ENCODE measurements at regions not wholly inside any gene's neighbourhood (a gene's known extent, or its start where the extent isn't known, plus 50 kb on each side); places are given as distances from the start of the nearest gene placed in this dataset.
A peak's percentile ranks its signal among the peaks of the same experiment; 100 is the strongest.

GRCh38 chr2:133836691-133837345, 268.6 kb upstream of the NCKAP5 start:
- ATAC-seq (replicated peaks in 1 of 2) (no peak), DNase-seq (no peak)
- Mint-ChIP-seq H3K27ac (no peak overlapping the region), H3K36me3 (ENCODE audit: insufficient read depth in 2 of 2) (no peaks in the 10 kb centered on the region), H3K4me3 (no peak overlapping the region), H3K4me1 (ENCODE audit: low read depth) (no peaks in the 10 kb centered on the region), H3K9me3 (no peaks in the 10 kb centered on the region), H3K27me3 (ENCODE audit: low read depth) (no peaks in the 10 kb centered on the region)

DNA sequence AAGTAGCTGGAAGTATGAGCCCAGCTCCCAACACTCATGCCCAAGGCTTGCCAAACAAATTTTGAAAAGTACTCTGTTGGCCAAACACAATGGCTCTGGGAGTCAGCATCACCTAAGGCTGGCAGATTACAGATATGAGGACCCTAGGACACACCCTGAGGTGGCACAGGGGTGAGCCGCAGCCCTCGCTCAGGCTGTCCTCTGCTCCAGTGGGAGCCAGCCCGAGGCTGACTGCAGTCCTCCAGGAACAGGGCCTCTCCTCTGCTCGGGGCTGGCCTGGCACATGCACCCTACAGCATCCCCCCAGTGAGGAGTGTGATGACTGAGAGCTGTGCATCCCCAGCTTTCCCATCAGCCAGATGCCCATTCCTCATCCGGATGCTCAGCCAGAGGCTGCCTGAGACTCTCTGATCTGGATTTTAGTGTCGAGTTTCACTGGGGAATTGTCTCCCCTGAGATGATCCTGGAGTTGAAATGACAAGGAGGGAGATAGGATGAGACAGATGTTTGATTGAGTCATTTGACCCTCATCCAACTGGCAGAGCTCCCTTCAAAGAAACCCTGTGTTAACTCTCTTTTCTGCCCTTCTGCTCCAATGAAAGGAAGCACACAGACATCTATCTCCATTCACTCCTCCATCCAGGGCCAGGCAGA, 269.3 kb upstream of the NCKAP5 start:
- ATAC-seq (replicated peaks in 1 of 2) = no peak
- H3K36me3 Mint-ChIP-seq (ENCODE audit: insufficient read depth in 2 of 2) = no peaks in the 10 kb centered on the region
- H3K27ac Mint-ChIP-seq = no peak overlapping the region
- H3K27me3 Mint-ChIP-seq (ENCODE audit: low read depth) = no peaks in the 10 kb centered on the region
- H3K4me3 Mint-ChIP-seq = no peak overlapping the region
- H3K4me1 Mint-ChIP-seq (ENCODE audit: low read depth) = no peaks in the 10 kb centered on the region
- DNase-seq = no peak
- no peaks in the 10 kb centered on the region for H3K9me3 Mint-ChIP-seq

DNA sequence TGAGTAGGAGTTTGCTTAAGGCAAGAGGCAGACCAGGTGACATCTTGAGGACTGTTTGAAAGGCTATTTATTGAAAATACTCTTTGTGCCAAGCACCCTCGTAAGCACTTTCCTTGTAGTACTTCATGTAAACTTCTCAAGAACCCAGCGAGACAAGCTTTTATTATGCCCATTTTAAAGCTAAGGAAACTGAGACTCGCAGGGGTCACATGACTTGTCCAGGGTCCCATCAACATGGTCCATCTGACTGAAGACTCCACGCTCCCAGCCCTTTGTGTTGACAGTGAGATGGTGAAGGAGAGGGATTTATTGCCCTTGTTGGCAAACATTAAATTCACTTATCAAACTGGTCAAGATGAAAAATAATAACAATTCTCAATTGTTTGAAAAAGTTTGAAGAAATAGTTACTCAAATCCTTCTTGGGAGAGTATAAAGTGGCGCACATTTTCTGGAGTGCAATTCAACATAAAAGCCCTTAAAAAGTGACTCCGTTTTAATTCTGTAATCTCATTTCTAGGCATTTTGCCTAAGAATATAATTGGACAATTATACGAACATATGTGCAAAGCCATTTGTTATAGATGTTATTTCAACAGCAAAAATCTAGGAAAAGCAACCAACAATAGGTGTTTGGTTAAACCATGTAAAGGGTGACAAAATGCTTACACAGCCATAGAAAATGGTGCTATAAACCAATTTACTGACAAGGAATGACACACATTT, 270.5 kb upstream of the NCKAP5 start:
- H3K27ac Mint-ChIP-seq = no peak overlapping the region
- DNase-seq = no peak
- H3K27me3 Mint-ChIP-seq (ENCODE audit: low read depth) = no peaks in the 10 kb centered on the region
- no peak for ATAC-seq (replicated peaks in 1 of 2)
- no peaks in the 10 kb centered on the region for H3K9me3 Mint-ChIP-seq
- no peak overlapping the region for H3K4me3 Mint-ChIP-seq
- H3K36me3 Mint-ChIP-seq (ENCODE audit: insufficient read depth in 2 of 2) = no peaks in the 10 kb centered on the region
- no peaks in the 10 kb centered on the region for H3K4me1 Mint-ChIP-seq (ENCODE audit: low read depth)

- ATAC-seq (replicated peaks in 1 of 2) = no peak
- DNase-seq = no peak
- Mint-ChIP-seq H3K27ac (no peak overlapping the region), H3K27me3 (ENCODE audit: low read depth) (no peaks in the 10 kb centered on the region), H3K9me3 (no peaks in the 10 kb centered on the region), H3K4me1 (ENCODE audit: low read depth) (no peaks in the 10 kb centered on the region), H3K4me3 (no peak overlapping the region), H3K36me3 (ENCODE audit: insufficient read depth in 2 of 2) (no peaks in the 10 kb centered on the region)
These were observed 271.4 kb upstream of the NCKAP5 start for GRCh38 chr2:133839677-133840076.

GRCh38 chr2:133840761-133841160, 272.5 kb upstream of the NCKAP5 start:
- no peak overlapping the region for H3K4me3 Mint-ChIP-seq
- no peak for DNase-seq
- no peaks in the 10 kb centered on the region for H3K9me3 Mint-ChIP-seq
- no peaks in the 10 kb centered on the region for H3K36me3 Mint-ChIP-seq (ENCODE audit: insufficient read depth in 2 of 2)
- H3K27ac Mint-ChIP-seq = no peak overlapping the region
- no peaks in the 10 kb centered on the region for H3K4me1 Mint-ChIP-seq (ENCODE audit: low read depth)
- peaks cover 7% of the 10 kb centered on the region for H3K27me3 Mint-ChIP-seq (ENCODE audit: low read depth)
- no peak for ATAC-seq (replicated peaks in 1 of 2)

DNA sequence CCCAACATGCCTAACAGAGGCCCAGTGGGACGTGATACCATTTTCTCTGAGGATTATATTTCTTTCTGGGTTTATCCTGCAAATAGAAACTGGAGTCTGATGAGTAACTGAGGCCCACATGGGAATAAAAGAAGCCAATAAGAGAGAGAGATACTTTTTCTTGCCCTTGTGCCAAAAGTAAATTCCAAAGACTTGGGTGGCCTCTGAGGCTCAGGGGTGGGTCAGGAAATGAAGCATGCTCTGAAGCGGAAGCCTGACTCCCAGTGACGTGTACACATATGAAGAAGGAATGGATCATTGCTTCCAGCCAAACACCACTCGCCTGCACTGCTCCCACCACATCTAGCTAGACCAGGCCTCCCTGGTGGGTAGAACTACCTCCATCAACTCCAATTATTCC, 273.6 kb upstream of the NCKAP5 start:
- ATAC-seq (replicated peaks in 1 of 2) (no peak), DNase-seq (no peak)
- Mint-ChIP-seq H3K27ac (no peak overlapping the region), H3K9me3 (no peaks in the 10 kb centered on the region), H3K4me1 (ENCODE audit: low read depth) (no peaks in the 10 kb centered on the region), H3K36me3 (ENCODE audit: insufficient read depth in 2 of 2) (no peaks in the 10 kb centered on the region), H3K27me3 (ENCODE audit: low read depth) (peaks cover 7% of the 10 kb centered on the region), H3K4me3 (no peak overlapping the region)

GRCh38 chr2:133842446-133842845, 274.2 kb upstream of the NCKAP5 start:
- DNase-seq = no peak
- no peaks in the 10 kb centered on the region for H3K4me1 Mint-ChIP-seq (ENCODE audit: low read depth)
- no peaks in the 10 kb centered on the region for H3K9me3 Mint-ChIP-seq
- peaks cover 9% of the 10 kb centered on the region for H3K27me3 Mint-ChIP-seq (ENCODE audit: low read depth)
- no peak overlapping the region for H3K27ac Mint-ChIP-seq
- H3K4me3 Mint-ChIP-seq = no peak overlapping the region
- no peaks in the 10 kb centered on the region for H3K36me3 Mint-ChIP-seq (ENCODE audit: insufficient read depth in 2 of 2)
- no peak for ATAC-seq (replicated peaks in 1 of 2)

- Mint-ChIP-seq H3K4me3 (no peak overlapping the region), H3K27ac (no peak overlapping the region), H3K27me3 (ENCODE audit: low read depth) (peaks cover 12% of the 10 kb centered on the region), H3K36me3 (ENCODE audit: insufficient read depth in 2 of 2) (no peaks in the 10 kb centered on the region), H3K4me1 (ENCODE audit: low read depth) (no peaks in the 10 kb centered on the region), H3K9me3 (no peaks in the 10 kb centered on the region)
- ATAC-seq (replicated peaks in 1 of 2) (no peak), DNase-seq (no peak)
These were observed 274.8 kb upstream of the NCKAP5 start for GRCh38 chr2:133843091-133843490.

DNA sequence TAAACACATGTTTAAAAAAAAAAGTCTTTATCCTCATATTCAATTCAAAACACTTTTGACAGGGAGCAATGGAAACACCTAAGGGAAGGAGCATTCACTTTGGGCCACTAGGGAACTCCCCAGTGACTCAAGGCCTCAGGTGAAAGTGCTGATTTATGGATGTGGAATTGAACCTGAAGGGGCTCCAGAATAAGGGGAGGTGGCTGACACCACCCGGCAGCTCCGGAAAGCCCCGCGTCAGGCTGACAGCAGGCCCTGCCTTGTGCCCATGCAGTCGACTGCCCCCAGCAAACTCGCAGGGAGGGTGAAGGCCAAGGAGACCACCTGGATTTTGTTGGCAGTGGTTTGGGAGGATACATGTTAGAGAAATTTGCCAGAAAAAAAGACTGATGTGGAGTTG, 275.3 kb upstream of the NCKAP5 start:
- no peak for DNase-seq
- no peak for ATAC-seq (replicated peaks in 1 of 2)
- no peaks in the 10 kb centered on the region for H3K36me3 Mint-ChIP-seq (ENCODE audit: insufficient read depth in 2 of 2)
- H3K4me1 Mint-ChIP-seq (ENCODE audit: low read depth) = no peaks in the 10 kb centered on the region
- H3K9me3 Mint-ChIP-seq = no peaks in the 10 kb centered on the region
- no peak overlapping the region for H3K4me3 Mint-ChIP-seq
- H3K27ac Mint-ChIP-seq = no peak overlapping the region
- H3K27me3 Mint-ChIP-seq (ENCODE audit: low read depth) = peaks cover 12% of the 10 kb centered on the region

- DNase-seq (peak; percentile 48 to 57), ATAC-seq (replicated peaks in 1 of 2) (peak; percentile 44 to 47)
- Mint-ChIP-seq H3K4me3 (no peak overlapping the region), H3K9me3 (no peaks in the 10 kb centered on the region), H3K4me1 (ENCODE audit: low read depth) (no peaks in the 10 kb centered on the region), H3K27ac (no peak overlapping the region), H3K36me3 (ENCODE audit: insufficient read depth in 2 of 2) (no peaks in the 10 kb centered on the region), H3K27me3 (ENCODE audit: low read depth) (peaks cover 14% of the 10 kb centered on the region)
These were observed 276.1 kb upstream of the NCKAP5 start for GRCh38 chr2:133844214-133844892.

DNA sequence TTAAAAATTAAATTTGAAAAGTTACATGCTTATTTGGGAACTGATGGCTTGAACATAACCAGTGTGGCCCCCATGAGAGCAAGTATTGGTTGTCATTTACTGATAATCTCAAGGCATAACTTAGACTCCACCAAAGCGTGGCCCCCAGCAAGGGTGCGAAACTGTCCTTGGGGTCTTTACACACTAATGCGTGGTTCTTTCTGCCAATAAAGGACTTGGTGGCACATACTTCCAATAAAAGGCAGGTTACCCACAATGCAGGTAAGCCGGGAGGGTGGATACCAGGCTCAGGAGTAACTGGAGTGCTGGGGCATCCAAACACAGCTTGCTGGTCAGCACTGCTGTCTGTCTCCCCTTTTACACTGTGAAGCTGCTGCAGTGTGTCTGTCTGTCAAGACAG, 278.2 kb upstream of the NCKAP5 start:
- Mint-ChIP-seq H3K4me3 (no peak overlapping the region), H3K27ac (no peak overlapping the region), H3K9me3 (no peaks in the 10 kb centered on the region), H3K4me1 (ENCODE audit: low read depth) (no peaks in the 10 kb centered on the region), H3K27me3 (ENCODE audit: low read depth) (peaks cover 17% of the 10 kb centered on the region), H3K36me3 (ENCODE audit: insufficient read depth in 2 of 2) (no peaks in the 10 kb centered on the region)
- DNase-seq = no peak
- ATAC-seq (replicated peaks in 1 of 2) = no peak

DNA sequence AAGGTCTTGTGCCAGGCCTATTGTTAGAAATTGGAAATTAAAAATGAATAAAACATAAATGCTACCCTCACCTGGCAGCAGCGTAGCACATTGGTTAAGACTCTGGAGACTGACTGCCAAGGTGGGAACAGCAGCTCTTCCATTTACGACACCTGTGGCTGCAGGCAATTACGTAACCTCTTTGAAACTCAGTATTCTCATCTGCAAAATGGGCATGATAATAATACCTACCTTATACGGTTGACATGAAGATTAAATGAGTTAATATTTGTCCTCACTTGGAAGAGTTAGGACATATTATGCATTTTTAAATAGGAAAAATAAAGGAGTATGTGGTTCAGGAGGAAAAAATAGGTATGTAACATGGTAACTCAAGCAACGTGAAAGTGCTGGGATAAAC, 279.3 kb upstream of the NCKAP5 start:
- Mint-ChIP-seq H3K27ac (no peak overlapping the region), H3K36me3 (ENCODE audit: insufficient read depth in 2 of 2) (no peaks in the 10 kb centered on the region), H3K27me3 (ENCODE audit: low read depth) (peaks cover 17% of the 10 kb centered on the region), H3K9me3 (no peaks in the 10 kb centered on the region), H3K4me3 (no peak overlapping the region), H3K4me1 (ENCODE audit: low read depth) (no peaks in the 10 kb centered on the region)
- ATAC-seq (replicated peaks in 1 of 2) = no peak
- no peak for DNase-seq

- H3K27ac Mint-ChIP-seq = no peak overlapping the region
- no peaks in the 10 kb centered on the region for H3K9me3 Mint-ChIP-seq
- no peaks in the 10 kb centered on the region for H3K36me3 Mint-ChIP-seq (ENCODE audit: insufficient read depth in 2 of 2)
- DNase-seq (no peak), ATAC-seq (replicated peaks in 1 of 2) (no peak)
- no peaks in the 10 kb centered on the region for H3K4me1 Mint-ChIP-seq (ENCODE audit: low read depth)
- H3K4me3 Mint-ChIP-seq = no peak overlapping the region
- H3K27me3 Mint-ChIP-seq (ENCODE audit: low read depth) = peaks cover 17% of the 10 kb centered on the region
These were observed 279.9 kb upstream of the NCKAP5 start for GRCh38 chr2:133848111-133848649.
